HG03108 (cell line): ENCODE measurements at regions not wholly inside any gene's neighbourhood (a gene's known extent, or its start where the extent isn't known, plus 50 kb on each side); places are given as distances from the start of the nearest gene placed in this dataset.
"Not testable (repeated sequence)": the region's sequence is repeated elsewhere in the genome, so short reads cannot be mapped to it uniquely, and the experiment has no call there.

ENCODE experiments used
- ATAC-seq: cut with Tn5 transposase; IDR thresholded peaks from one replicate; pipeline ENCODE4 v1.9.1; 2021; ENCODE audit warnings: moderate library complexity; ENCODE audit not compliant: unreplicated experiment

GRCh38 chr16:63473725-63474124 lies 1437.5 kb upstream of the CDH8 start:
- no peak for ATAC-seq

DNA sequence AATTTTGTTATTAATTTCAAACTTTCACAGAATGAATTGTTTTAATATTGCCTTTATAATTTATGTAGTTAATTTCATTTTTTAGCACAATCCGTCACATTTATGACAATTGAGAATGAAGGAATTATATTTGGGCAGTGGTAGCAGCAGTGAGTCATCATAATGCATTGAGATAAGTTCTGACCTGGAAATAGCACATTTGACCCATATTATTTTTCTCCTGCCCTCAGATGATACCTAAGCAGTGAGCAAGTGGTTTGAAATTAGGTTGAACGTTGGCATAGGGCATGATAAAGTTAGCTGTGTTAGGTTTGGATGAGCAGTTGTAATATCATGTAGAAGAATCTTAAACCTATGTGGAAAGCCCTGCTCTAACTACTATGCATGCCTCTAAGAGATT lies 1431.3 kb upstream of the CDH8 start:
- no peak for ATAC-seq

DNA sequence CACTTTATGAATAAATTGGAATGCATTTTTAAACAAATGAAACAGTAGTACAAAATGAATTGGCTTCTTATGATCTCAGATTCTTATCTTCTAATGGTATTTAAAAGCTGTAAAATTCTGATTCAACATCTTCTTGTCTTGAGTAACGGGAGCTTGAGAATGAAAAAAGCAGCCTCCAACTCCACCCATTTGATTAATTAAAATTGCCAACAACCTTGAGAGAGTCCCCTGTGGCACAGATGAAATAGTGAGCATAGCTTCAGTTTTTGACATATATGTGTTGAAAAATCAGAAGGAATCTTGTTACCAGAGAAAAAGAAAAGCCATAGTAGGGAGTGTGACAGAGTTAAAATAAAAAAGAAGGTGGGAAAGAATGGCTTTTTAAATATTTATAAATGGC lies 1426.1 kb upstream of the CDH8 start:
- no peak for ATAC-seq

GRCh38 chr16:63461248-63461841 lies 1425.1 kb upstream of the CDH8 start:
- no peak for ATAC-seq

GRCh38 chr16:63458846-63459245 lies 1422.6 kb upstream of the CDH8 start:
- no peak for ATAC-seq

GRCh38 chr16:63457869-63458268 lies 1421.6 kb upstream of the CDH8 start:
- no peak for ATAC-seq

- no peak for ATAC-seq
Observed at GRCh38 chr16:63453261-63453660, 1417.0 kb upstream of the CDH8 start.

DNA sequence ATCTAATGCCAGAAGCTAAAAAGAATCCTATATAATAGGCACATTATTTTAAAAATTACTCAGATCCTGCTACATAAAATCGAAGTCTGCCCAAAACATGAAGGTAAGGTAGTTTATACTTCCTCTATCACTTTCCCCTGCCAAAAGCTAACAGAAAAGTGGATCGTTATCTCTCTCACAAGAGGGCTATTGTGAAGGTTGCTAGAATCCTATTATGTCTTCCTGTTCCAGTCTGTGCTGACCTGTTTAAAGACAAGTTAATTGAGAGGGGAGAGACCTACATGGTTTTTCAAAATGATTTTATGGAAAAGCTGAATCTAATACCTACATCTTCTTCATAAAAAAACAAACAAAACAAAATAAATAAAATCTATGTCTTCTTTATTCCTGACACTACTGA lies 1410.9 kb upstream of the CDH8 start:
- no peak for ATAC-seq

DNA sequence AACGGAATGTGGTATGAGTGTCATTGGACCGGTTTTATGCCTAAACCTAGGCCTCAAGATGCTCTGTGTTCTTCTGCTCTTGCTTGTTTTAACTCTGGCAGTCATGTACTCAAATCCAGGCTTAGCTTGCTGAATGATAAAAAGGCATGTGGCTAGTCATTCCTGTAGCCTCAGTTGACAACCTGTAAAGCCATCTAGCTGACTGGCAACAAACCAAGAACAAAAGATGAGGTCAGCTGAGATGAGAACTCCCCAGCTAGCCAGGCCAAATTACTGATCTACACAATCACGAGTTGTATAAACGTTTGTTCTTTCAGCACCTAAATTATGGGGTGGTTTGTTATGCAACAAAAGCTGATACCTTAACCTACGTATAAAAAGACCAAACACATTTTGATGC lies 1406.0 kb upstream of the CDH8 start:
- no peak for ATAC-seq

GRCh38 chr16:63426275-63426870 lies 1390.1 kb upstream of the CDH8 start:
- ATAC-seq = no peak

DNA sequence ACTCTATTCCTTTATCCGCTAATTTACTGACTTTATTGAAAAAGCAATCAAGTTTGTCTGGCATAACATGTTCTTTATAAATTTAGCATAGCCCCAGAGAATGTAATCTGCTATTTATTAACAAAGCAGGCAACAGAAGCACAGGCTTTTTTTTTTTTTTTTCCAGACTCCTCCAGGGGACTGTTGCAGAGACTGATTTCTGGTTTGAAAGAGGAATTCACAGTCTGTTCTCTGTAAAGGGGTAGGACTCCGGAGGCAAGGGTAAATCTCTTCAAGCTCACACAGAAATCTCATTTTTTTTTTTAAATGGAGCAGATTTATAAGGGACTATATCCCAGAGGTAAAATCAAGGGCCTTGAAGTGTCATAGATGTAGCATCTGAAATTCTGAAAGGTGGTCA lies 1386.5 kb upstream of the CDH8 start:
- no peak for ATAC-seq

GRCh38 chr16:63416712-63417111 lies 1380.5 kb upstream of the CDH8 start:
- ATAC-seq = no peak

DNA sequence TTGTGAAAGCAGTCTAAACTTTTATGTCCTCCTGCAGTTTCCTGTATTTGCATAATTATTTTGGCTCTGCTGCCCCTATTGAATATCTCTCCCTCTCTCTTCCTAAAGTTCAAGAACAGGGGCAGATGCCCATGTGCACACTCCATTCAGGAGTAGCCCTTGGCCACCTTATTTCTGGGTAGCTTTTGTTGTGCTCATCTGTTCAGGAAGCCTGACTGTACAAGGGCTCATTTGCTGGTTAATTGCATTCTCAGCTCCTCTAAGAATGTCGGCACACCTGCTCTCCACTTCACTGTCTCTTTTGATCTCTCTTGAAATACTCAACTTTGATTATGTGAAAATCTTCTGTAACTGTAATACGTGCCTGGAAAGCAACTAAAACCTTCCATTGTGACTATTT lies 1378.8 kb upstream of the CDH8 start:
- ATAC-seq = no peak

DNA sequence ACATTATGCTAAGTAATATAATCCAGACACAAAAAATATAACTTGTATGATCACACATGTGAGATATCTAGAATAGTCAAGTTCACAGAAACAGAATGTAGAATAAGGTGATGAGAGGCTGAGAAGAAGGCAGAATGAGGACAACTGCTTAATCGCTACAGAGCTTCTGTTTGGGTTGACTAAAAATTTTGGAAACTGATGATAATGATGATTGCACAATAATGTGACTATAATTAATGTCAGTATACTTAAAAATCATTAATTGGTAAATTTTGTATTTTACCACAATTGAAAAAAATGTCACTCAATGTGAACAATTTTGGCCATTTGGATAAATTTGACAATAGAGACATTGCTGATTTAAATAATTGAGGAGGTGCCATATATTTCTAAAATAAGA lies 1374.4 kb upstream of the CDH8 start:
- ATAC-seq = no peak

- no peak for ATAC-seq
Observed at GRCh38 chr16:63403792-63404191, 1367.6 kb upstream of the CDH8 start.

GRCh38 chr16:63388277-63388676 lies 1352.0 kb upstream of the CDH8 start:
- not testable (repeated sequence) for ATAC-seq

DNA sequence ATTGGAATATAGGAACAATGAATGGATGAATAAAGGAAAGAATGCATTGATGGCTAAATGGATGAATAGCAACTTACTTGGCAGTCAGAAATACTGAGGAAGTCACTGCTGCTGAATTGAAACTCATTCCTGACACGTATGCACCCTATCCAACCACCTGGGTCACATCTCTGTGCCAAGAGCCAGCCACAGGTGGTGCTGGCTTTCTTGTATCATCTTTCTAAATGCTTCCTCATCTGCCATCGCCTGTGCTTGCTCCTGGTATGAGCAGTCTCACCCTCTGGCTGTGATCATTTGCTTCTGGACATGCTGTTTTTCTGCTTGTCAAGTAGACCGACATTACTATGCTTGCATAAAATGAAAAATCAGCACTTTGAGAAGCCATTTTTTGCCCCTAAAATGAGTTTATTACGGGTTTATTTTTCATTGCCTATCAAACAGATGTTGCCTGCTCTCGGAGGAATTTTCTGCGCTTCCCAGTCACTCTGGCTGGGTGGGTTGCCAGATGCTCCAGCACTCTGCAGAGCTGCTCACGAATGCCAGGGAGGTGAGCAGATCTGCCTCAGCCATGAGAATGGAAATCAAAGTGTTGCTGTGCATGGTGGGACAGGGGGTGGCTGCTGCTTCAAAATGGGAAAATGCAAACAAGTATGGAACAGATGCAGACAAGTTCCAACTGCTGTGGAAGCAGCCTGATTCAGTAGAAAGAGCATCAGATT lies 1349.6 kb upstream of the CDH8 start:
- ATAC-seq = no peak

DNA sequence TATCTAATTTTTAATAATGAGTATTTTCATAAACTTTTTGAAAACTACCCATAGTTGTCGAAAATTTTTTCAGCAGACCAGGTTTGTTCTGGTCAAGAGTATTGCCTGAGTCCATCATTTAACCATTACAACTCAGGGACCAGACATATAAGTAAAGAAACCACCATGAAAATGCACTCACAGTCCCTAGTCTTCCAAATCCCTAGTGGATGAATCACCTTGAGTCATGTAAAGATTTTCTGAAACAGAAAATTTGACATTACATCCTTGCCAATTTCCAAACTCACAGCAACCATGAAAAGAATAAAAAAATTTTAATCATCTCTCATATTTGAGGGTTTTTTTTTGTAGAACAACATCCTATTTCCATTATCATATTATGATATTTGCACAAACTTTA lies 1337.5 kb upstream of the CDH8 start:
- no peak for ATAC-seq

DNA sequence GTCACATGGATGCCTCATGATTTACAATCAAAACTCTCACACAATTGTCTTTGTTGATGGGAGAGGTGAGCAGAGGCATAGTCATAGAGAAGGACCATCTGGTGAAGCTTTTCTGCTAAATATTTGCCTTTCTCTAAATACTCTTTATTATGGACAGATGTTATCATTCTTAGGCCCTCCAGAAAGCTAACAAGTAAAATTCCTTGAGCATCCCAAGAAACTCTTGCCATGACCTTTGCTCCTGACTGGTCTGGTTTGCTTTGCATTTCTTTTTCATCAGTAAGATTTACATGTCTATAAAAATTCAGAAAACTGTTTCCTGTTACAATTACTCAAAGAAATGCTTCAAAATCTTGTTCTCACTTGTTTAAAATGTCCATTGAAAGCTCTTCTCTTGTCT lies 1336.6 kb upstream of the CDH8 start:
- ATAC-seq = no peak

- no peak for ATAC-seq
Observed at GRCh38 chr16:63372283-63372682, 1336.0 kb upstream of the CDH8 start.

DNA sequence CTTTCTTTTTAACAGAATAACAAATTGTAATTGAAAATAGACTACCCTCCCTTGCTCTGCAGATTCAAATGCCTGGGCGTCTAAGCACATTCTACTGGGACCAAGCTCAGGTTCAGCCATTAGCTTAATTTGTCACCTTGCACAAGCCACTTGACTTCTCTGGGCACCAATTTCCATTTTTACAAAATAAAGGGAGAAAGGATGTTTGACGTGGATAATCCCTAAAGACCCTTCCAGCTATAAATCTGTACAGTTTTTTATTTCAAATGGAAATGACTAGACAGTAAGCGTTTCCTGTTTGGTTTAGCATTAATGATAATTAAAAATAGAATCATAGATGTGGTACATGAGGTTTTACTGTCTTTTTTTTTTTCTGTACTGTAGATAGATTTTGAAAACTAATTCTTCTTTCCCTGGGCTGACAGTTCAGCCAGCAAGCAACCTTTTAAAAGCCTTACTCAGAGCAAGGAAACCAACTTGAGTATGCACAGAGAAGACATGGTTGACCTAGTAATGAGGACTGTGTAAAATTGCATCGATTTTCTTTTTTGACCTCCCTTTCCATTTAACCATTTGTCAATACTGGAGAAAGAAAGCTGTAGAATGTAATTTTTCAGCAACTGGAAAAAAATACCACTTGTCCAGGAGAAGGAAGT lies 1329.5 kb upstream of the CDH8 start:
- ATAC-seq = no peak

- ATAC-seq = no peak
Observed at GRCh38 chr16:63363738-63364137, 1327.5 kb upstream of the CDH8 start.
